ENCODE measurements at regions not wholly inside any gene's neighbourhood (a gene's known extent, or its start where the extent isn't known, plus 50 kb on each side); places are given as distances from the start of the nearest gene placed in this dataset.

- Mint-ChIP-seq H3K36me3 (ENCODE audit: low read depth) (no peaks in the 10 kb centered on the region), H3K4me3 (no peak overlapping the region), H3K4me1 (no peaks in the 10 kb centered on the region), H3K27ac (no peak overlapping the region), H3K9me3 (no peaks in the 10 kb centered on the region), H3K27me3 (ENCODE audit: low read depth) (no peaks in the 10 kb centered on the region)
- no peak for TF ChIP-seq CTCF (IDR thresholded peaks at IDR 0.05; ENCODE audit: unreplicated experiment in 3 of 3)
These were observed 446.2 kb downstream of the KCTD8 start for GRCh38 chr4:44002368-44002767.

DNA sequence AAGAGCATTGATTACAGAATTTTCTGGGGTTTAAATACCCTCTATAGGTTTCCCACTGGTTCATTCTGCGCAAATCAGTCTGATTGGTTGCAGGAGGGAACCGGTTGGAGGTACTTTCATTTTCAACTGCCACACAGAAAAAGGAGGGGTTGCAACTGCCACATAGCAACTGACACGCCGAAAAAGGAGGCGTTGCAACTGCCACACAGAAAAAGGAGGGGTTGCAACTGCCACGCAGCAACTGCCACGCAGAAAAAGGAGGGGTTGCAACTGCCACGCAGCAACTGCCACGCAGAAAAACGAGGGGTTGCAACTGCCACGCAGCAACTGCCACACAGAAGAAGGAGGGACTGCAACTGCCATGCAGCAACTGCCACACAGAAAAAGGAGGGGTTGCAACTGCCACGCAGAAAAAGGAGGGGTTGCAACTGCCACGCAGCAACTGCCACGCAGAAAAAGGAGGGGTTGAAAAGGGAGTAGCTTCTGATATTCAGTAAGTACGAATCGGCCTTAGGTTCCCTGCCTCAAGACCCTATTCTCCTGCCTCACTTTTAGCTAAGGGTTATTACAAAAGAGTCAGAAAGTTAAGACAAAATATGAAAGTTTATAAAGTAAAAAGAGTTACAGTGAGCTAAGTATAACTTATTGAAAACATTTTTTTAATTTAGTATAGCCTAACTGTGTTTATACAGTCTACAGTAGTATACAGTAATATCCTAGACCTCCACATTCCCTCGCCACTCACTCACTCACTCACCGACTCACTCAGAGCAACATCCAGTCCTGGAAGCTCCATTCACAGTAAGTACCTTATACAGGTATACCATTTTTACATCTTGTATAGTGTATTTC is 431.8 kb downstream of the KCTD8 start:
- Mint-ChIP-seq H3K27ac (no peak overlapping the region), H3K27me3 (ENCODE audit: low read depth) (no peaks in the 10 kb centered on the region), H3K4me1 (no peaks in the 10 kb centered on the region), H3K9me3 (no peaks in the 10 kb centered on the region), H3K4me3 (no peak overlapping the region), H3K36me3 (ENCODE audit: low read depth) (no peaks in the 10 kb centered on the region)
- no peak for TF ChIP-seq CTCF (IDR thresholded peaks at IDR 0.05; ENCODE audit: unreplicated experiment in 3 of 3)

GRCh38 chr4:44017422-44017739 is 431.2 kb downstream of the KCTD8 start:
- Mint-ChIP-seq H3K4me1 (no peaks in the 10 kb centered on the region), H3K27me3 (ENCODE audit: low read depth) (no peaks in the 10 kb centered on the region), H3K27ac (no peak overlapping the region), H3K36me3 (ENCODE audit: low read depth) (no peaks in the 10 kb centered on the region), H3K4me3 (no peak overlapping the region), H3K9me3 (no peaks in the 10 kb centered on the region)
- no peak for TF ChIP-seq CTCF (IDR thresholded peaks at IDR 0.05; ENCODE audit: unreplicated experiment in 3 of 3)

GRCh38 chr4:44019721-44020120 is 428.9 kb downstream of the KCTD8 start:
- Mint-ChIP-seq H3K4me3 (no peak overlapping the region), H3K4me1 (no peaks in the 10 kb centered on the region)

GRCh38 chr4:44025376-44026020 is 423.1 kb downstream of the KCTD8 start:
- no peaks in the 10 kb centered on the region for H3K27me3 Mint-ChIP-seq (ENCODE audit: low read depth)
- H3K4me1 Mint-ChIP-seq = no peaks in the 10 kb centered on the region
- H3K27ac Mint-ChIP-seq = no peak overlapping the region
- H3K36me3 Mint-ChIP-seq (ENCODE audit: low read depth) = no peaks in the 10 kb centered on the region
- no peak overlapping the region for H3K4me3 Mint-ChIP-seq
- no peak for TF ChIP-seq CTCF (IDR thresholded peaks at IDR 0.05; ENCODE audit: unreplicated experiment in 3 of 3)
- H3K9me3 Mint-ChIP-seq = no peaks in the 10 kb centered on the region

More at GRCh38 chr4:44019721-44020120, 428.9 kb downstream of the KCTD8 start:
- no peaks in the 10 kb centered on the region for H3K36me3 Mint-ChIP-seq (ENCODE audit: low read depth)
- no peaks in the 10 kb centered on the region for H3K9me3 Mint-ChIP-seq
- no peak overlapping the region for H3K27ac Mint-ChIP-seq
- no peaks in the 10 kb centered on the region for H3K27me3 Mint-ChIP-seq (ENCODE audit: low read depth)
- no peak for TF ChIP-seq CTCF (IDR thresholded peaks at IDR 0.05; ENCODE audit: unreplicated experiment in 3 of 3)

- Mint-ChIP-seq H3K4me1 (no peaks in the 10 kb centered on the region), H3K27me3 (ENCODE audit: low read depth) (no peaks in the 10 kb centered on the region), H3K9me3 (no peaks in the 10 kb centered on the region), H3K36me3 (ENCODE audit: low read depth) (no peaks in the 10 kb centered on the region), H3K4me3 (no peak overlapping the region), H3K27ac (no peak overlapping the region)
- no peak for TF ChIP-seq CTCF (IDR thresholded peaks at IDR 0.05; ENCODE audit: unreplicated experiment in 3 of 3)
These were observed 409.8 kb downstream of the KCTD8 start for GRCh38 chr4:44038811-44039210.
